Ectodermal cell (in vitro differentiated cells): ENCODE measurements at regions not wholly inside any gene's neighbourhood (a gene's known extent, or its start where the extent isn't known, plus 50 kb on each side); places are given as distances from the start of the nearest gene placed in this dataset.
"Not testable (repeated sequence)": the region's sequence is repeated elsewhere in the genome, so short reads cannot be mapped to it uniquely, and the experiment has no call there.

Experiments
- H3K27ac ChIP-seq: 2 replicates; pipeline ENCODE4 v1.7.0; 2013; ENCODE audit warnings: mild to moderate bottlenecking, low read depth, low read length; ENCODE audit not compliant: insufficient read depth, poor library complexity, severe bottlenecking
- H3K27me3 ChIP-seq: 2 replicates; pipeline ENCODE4 v1.7.0; 2013; ENCODE audit warnings: mild to moderate bottlenecking, low read length; ENCODE audit not compliant: insufficient read depth, control insufficient read depth, poor library complexity, severe bottlenecking
- H3K36me3 ChIP-seq: one replicate; pipeline ENCODE4 v1.7.0; 2013; ENCODE audit warnings: low read length; ENCODE audit not compliant: control insufficient read depth, insufficient read depth
- H3K4me1 ChIP-seq: one replicate; pipeline ENCODE4 v1.7.0; 2013; ENCODE audit warnings: low read length; ENCODE audit not compliant: control insufficient read depth, insufficient read depth
- H3K4me3 ChIP-seq: 2 replicates; pipeline ENCODE4 v1.7.0; 2013; ENCODE audit warnings: low read depth, low read length, control low read depth; ENCODE audit not compliant: insufficient read depth
- H3K9me3 ChIP-seq: 2 replicates; pipeline ENCODE4 v1.7.0; 2013; ENCODE audit warnings: mild to moderate bottlenecking, low read length, moderate library complexity; ENCODE audit not compliant: control insufficient read depth
- WGBS, 2 experiments: methylation state at CpG; one replicate each; pipeline ENCODE4 v1.1.7; 2013; ENCODE audit warnings: missing lambda C conversion rate in 2 of 2; 5-methylcytosine and 5-hydroxymethylcytosine counted together

DNA sequence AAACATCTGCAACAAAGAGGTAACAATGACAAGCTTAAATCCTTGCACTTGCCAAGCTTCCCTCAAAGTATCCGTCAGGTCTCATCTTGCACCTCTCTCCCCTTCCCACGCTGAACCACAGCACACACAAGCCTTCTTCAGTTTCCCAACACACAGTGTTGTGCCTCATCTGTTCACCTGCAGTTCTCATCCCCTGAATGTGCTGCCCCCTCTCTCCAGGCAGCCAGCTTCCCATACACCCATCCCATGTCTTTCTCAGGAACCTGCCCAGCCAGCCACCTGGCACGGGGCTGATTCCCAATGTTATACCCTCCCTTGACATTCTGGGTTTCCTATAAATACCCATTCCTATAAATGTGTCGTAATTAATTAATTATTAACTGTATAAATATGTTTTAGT lies 314.8 kb downstream of the PRELID2 start:
- WGBS, 2 experiments: 85 to 90% methylated on average over 3 of the region's 4 CpGs
- Histone ChIP-seq H3K4me1 (no peaks in the 10 kb centered on the region), H3K27ac (no peak overlapping the region), H3K27me3 (no peaks in the 10 kb centered on the region), H3K36me3 (no peaks in the 10 kb centered on the region), H3K4me3 (no peak overlapping the region), H3K9me3 (peaks cover 2% of the 10 kb centered on the region)

DNA sequence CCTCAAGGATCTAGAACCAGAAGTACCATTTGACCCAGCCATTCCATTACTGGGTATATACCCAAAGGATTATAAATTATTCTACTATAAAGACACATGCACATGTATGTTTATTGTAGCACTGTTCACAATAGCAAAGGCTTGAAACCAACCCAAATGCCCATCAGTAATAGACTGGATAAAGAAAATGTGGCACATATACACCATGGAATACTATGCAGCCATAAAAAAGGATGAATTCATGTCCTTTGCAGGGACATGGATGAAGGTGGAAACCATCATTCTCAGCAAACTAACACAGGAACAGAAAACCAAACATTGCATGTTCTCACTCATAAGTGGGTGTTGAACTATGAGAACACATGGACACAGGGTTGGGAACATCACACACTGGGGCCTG lies 317.6 kb downstream of the PRELID2 start:
- not testable (repeated sequence) for H3K27me3 ChIP-seq, H3K27ac ChIP-seq, H3K36me3 ChIP-seq, H3K9me3 ChIP-seq, H3K4me1 ChIP-seq, H3K4me3 ChIP-seq

DNA sequence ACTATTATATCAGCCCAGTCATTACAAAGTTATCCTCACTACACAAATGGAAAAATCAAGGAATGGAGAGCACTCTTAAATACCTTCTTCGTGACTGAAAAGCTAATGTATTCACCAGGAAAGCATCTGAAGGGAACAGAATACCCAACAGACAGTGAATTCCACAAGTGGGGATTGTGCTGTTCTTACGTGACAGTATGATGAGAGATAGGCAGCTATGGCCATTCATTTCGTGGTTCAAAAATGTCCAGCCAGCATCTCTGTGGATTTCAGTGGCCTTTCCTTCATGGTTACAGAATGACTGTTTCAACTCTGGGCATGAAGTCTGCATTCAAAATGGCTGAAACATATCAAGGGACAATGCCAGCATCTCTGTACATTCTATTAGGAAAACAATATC lies 323.8 kb downstream of the PRELID2 start:
- no peak overlapping the region for H3K27ac ChIP-seq
- 96% methylated on average over 3 of the region's 3 CpGs for WGBS, 2 experiments
- H3K9me3 ChIP-seq: no peaks in the 10 kb centered on the region
- no peaks in the 10 kb centered on the region for H3K4me1 ChIP-seq
- H3K4me3 ChIP-seq: no peak overlapping the region
- no peaks in the 10 kb centered on the region for H3K27me3 ChIP-seq
- H3K36me3 ChIP-seq: no peaks in the 10 kb centered on the region

DNA sequence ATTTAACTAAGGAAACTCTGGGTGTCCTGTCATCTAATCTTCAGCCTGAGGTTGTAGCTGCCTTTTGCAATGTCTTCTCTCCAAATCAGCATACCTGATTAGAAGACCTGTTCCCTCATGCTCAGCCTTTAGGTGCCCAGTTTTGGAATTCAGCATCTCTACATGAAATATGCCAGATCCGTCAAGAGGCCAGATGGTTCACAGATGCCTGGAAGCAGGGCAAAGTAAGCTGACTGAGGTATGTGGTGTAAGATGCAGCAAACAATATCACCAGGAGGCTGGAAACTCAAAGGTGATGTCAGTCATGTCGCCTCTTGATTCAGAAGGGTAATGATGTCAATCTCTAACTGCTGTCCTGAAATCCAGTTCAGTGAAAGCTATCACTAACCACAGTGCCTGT lies 324.4 kb downstream of the PRELID2 start:
- Histone ChIP-seq H3K27ac (no peak overlapping the region), H3K36me3 (no peaks in the 10 kb centered on the region), H3K9me3 (no peaks in the 10 kb centered on the region), H3K27me3 (no peaks in the 10 kb centered on the region), H3K4me1 (no peaks in the 10 kb centered on the region), H3K4me3 (no peak overlapping the region)
- WGBS, 2 experiments: 93 to 96% methylated on average over 2 of the region's 2 CpGs

DNA sequence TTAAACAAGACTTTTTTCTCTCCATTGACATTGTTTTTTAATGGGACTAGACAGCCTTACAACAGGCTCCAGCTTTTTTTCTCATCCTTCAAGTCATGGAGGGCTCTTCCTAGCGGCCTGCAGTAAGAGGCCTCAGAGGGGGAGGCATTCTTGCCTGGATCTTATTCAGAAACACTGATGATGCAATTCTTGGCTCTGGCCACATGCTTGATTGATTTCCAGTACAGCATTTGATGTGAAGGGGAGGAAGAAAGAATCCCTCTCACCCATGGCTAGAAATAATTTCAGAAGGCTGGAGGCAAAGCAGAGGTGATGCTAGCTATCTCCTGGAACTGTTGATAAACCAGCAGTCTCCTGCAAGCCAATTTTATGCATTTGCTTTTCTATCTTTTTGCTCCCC lies 324.8 kb downstream of the PRELID2 start:
- no peaks in the 10 kb centered on the region for H3K36me3 ChIP-seq
- no peaks in the 10 kb centered on the region for H3K27me3 ChIP-seq
- H3K27ac ChIP-seq: no peak overlapping the region
- no peak overlapping the region for H3K4me3 ChIP-seq
- no peaks in the 10 kb centered on the region for H3K4me1 ChIP-seq
- WGBS, 2 experiments: 82 to 93% methylated on average over 1 of the region's 1 CpG
- H3K9me3 ChIP-seq: no peaks in the 10 kb centered on the region

DNA sequence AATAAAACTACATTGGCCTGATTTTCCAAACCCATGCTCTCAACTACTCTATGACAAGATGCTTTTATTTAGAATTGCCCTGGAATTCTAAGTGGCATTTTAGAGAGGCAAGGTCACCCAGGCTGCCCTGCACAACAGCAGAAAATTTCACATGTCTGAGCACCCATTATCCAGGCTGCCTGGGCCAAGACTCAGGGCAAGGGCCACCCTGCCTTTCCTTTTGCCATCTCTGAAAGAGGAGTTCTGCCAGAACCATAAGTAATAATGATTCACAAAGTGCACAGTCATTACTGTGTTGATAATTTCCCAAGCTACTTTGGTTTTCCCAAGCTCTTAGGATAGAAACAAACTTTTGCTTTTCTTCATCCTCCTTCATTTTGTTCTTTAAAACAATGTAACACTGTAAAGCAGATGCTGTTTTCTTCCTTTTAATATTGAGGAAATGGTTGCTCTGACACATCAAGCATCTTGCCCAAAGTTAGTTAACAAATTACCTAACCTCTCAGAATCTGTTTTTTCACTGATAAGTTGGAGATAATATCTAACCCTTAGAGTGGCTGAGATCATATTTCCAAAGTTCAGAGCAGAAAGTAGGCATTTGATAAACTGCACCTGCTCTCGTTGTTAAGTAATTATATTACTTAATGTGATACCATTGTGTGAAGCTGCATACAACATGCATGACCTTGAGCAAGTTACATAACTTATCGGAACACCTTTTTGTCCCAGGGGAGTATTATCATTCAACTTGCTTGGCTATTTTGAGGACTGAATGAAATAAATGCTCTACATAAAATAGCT lies 325.6 kb downstream of the PRELID2 start:
- Histone ChIP-seq H3K9me3 (no peaks in the 10 kb centered on the region), H3K36me3 (no peaks in the 10 kb centered on the region), H3K4me1 (no peaks in the 10 kb centered on the region), H3K27ac (no peak overlapping the region), H3K27me3 (no peaks in the 10 kb centered on the region), H3K4me3 (no peak overlapping the region)
- 95 to 100% methylated on average over 2 of the region's 2 CpGs for WGBS, 2 experiments

DNA sequence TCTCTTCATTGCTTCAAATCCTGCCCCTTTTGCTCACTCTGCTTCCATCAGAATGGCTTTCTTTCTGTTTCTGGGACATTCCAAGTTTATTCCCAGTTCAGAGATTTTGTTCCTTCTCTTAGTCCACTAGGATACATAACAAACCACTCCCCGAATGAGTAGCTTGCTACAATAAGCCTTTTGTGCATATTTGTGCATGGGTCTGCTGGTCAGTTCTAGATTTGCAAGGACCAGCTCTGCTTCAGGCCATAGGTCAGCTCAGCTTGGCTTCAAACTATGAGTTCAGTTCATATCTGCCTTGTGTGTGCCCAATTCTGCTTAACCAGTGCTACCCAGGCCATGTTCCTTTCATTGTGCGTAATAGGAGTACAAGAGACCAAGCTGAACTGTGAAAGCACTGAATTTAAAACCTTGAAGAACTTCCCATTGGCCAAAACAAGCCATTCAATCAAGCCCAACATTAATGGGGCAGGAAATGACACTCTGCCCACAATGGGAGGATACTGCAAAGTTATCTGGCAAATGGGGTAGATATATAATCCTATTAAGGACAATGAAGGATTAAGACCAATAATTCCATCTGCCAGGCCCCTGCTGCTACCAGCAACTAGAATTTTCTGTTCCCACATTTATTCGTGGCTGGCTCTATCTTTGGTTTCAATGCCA lies 328.8 kb downstream of the PRELID2 start:
- H3K4me3 ChIP-seq: no peak overlapping the region
- 96 to 98% methylated on average over 3 of the region's 3 CpGs for WGBS, 2 experiments

DNA sequence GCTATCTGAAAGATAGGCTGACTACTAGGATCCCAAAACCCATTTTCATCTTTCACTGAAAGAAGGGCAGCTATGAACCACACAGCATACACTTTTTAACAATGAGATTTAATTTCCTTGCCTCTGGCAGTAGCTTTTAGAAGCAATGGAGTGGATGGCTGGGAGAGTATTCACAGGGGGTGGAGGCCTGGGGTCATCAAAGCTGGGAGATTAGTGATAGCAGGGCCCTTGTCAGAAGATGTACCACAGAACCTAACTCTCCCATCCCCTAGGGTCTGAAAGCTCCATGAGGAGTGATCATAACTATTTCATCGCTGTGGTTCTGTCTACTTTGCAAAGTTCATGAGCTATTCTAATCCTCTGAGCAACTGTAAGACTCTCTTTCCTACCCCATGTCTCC lies 332.2 kb downstream of the PRELID2 start:
- 88 to 96% methylated on average over 1 of the region's 1 CpG for WGBS, 2 experiments
- Histone ChIP-seq H3K9me3 (no peaks in the 10 kb centered on the region), H3K27ac (no peak overlapping the region), H3K4me3 (no peak overlapping the region), H3K27me3 (no peaks in the 10 kb centered on the region), H3K36me3 (no peaks in the 10 kb centered on the region), H3K4me1 (no peaks in the 10 kb centered on the region)

More for the DNA sequence above, 328.8 kb downstream of the PRELID2 start:
- Histone ChIP-seq H3K9me3 (no peaks in the 10 kb centered on the region), H3K4me1 (no peaks in the 10 kb centered on the region), H3K36me3 (no peaks in the 10 kb centered on the region), H3K27me3 (no peaks in the 10 kb centered on the region), H3K27ac (no peak overlapping the region)

DNA sequence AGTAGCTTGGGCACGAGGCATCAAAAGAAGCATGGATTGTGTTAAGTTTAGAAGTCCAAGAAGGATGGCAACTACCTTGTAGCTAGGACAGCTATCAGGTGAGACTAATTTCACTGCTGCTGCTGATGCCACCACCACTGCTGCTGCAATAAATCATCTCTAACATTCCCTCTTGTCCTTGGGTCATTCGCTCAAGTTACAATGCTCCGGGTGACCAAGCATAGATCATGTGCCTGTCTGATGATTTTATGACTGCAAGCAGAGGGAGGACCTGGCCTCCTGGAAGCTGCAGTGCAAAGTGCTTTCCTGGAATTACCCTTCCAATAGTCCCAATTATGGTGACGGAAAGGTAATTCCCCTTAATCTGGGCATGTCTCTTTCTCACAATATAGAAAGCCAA lies 334.4 kb downstream of the PRELID2 start:
- WGBS, 2 experiments: 90 to 94% methylated on average over 4 of the region's 4 CpGs

DNA sequence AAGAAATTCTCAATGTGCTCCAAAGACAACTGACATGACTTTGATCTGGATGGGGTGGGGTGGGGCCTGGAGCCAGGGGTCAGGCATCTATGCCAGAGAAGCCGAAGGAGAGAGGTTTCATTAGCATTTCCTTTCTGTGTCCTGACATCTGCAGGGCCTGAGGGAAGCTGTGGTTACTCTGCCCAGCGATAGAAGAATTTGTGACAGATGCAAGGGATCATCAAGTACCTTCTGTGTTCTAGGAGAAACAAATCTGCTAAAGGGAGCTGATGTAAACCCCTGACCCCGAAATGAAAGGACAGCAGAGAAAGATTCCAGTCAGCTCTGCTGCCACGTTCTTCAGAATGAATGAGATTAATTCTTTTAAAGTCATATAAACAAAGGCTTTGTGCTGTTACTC lies 335.7 kb downstream of the PRELID2 start:
- Histone ChIP-seq H3K4me1 (no peaks in the 10 kb centered on the region), H3K27me3 (no peaks in the 10 kb centered on the region), H3K27ac (peak overlapping the region; percentile 6), H3K4me3 (no peak overlapping the region), H3K36me3 (no peaks in the 10 kb centered on the region), H3K9me3 (no peaks in the 10 kb centered on the region)
- 46 to 48% methylated on average over 4 of the region's 4 CpGs for WGBS, 2 experiments

More for the DNA sequence above, 334.4 kb downstream of the PRELID2 start:
- H3K36me3 ChIP-seq: no peaks in the 10 kb centered on the region
- no peaks in the 10 kb centered on the region for H3K4me1 ChIP-seq
- H3K27me3 ChIP-seq: no peaks in the 10 kb centered on the region
- H3K27ac ChIP-seq: no peak overlapping the region
- no peaks in the 10 kb centered on the region for H3K9me3 ChIP-seq
- H3K4me3 ChIP-seq: no peak overlapping the region
